SKM-1 treated with dmso at 0.1 percent for 144 hours (cell line): ENCODE measurements at regions not wholly inside any gene's neighbourhood (a gene's known extent, or its start where the extent isn't known, plus 50 kb on each side); places are given as distances from the start of the nearest gene placed in this dataset.

ENCODE experiments used
- DNase-seq: peaks from one replicate; lab custom pipeline; 2025; ENCODE audit not compliant: unreplicated experiment; lab: John Stamatoyannopoulos, UW

GRCh38 chr2:52960881-52961280 lies 806.7 kb upstream of the CHAC2 start:
- DNase-seq = no peak

GRCh38 chr2:52959801-52960200 lies 807.8 kb upstream of the CHAC2 start:
- no peak for DNase-seq

- no peak for DNase-seq
Measured at GRCh38 chr2:52956766-52957165, 810.8 kb upstream of the CHAC2 start.

- no peak for DNase-seq
Measured at GRCh38 chr2:52956118-52956517, 811.5 kb upstream of the CHAC2 start.

- no peak for DNase-seq
Measured at GRCh38 chr2:52955079-52955478, 812.5 kb upstream of the CHAC2 start.

GRCh38 chr2:52940101-52940500 lies 827.5 kb upstream of the CHAC2 start:
- no peak for DNase-seq

GRCh38 chr2:52939250-52939649 lies 828.4 kb upstream of the CHAC2 start:
- DNase-seq = no peak

- DNase-seq = no peak
Measured at GRCh38 chr2:52936029-52936428, 831.6 kb upstream of the CHAC2 start.

GRCh38 chr2:52934920-52935640 lies 832.5 kb upstream of the CHAC2 start:
- DNase-seq = no peak

- no peak for DNase-seq
Measured at GRCh38 chr2:52934323-52934898, 833.2 kb upstream of the CHAC2 start.

GRCh38 chr2:52933878-52934277 lies 833.7 kb upstream of the CHAC2 start:
- DNase-seq = no peak

GRCh38 chr2:52931660-52932059 lies 835.9 kb upstream of the CHAC2 start:
- no peak for DNase-seq

- no peak for DNase-seq
Measured at GRCh38 chr2:52929412-52929811, 838.2 kb upstream of the CHAC2 start.

- no peak for DNase-seq
Measured at GRCh38 chr2:52919673-52920072, 847.9 kb upstream of the CHAC2 start.

- no peak for DNase-seq
Measured at GRCh38 chr2:52918551-52918950, 849.1 kb upstream of the CHAC2 start.

GRCh38 chr2:52916981-52917380 lies 850.6 kb upstream of the CHAC2 start:
- no peak for DNase-seq

- DNase-seq = no peak
Measured at GRCh38 chr2:52904355-52904891, 863.2 kb upstream of the CHAC2 start.

- no peak for DNase-seq
Measured at GRCh38 chr2:52897511-52898044, 870.0 kb upstream of the CHAC2 start.

- no peak for DNase-seq
Measured at GRCh38 chr2:52895726-52896340, 871.8 kb upstream of the CHAC2 start.

GRCh38 chr2:52886556-52886955 lies 881.0 kb upstream of the CHAC2 start:
- no peak for DNase-seq

- DNase-seq = no peak
Measured at GRCh38 chr2:52884761-52885352, 882.7 kb upstream of the CHAC2 start.

GRCh38 chr2:52882974-52883373 lies 884.6 kb upstream of the CHAC2 start:
- no peak for DNase-seq
